SK-N-SH (cell line): ENCODE measurements at regions not wholly inside any gene's neighbourhood (a gene's known extent, or its start where the extent isn't known, plus 50 kb on each side); places are given as distances from the start of the nearest gene placed in this dataset.

ENCODE experiments used
- CTCF ChIA-PET: fragments of 300-600, 350-600 bp; formaldehyde crosslinking; extraction: SDS; loops from one replicate; lab custom pipeline; 2021; lab: Yijun Ruan, JAX
- POLR2A ChIA-PET: fragments of 350-600 bp; sonication (Branson Sonifier 250); formaldehyde crosslinking; extraction: SDS; loops from one replicate; lab custom pipeline; 2020; ENCODE audit warnings: antibody characterized with exemption, inconsistent platforms; lab: Yijun Ruan, JAX
- DNase-seq: peaks from one replicate; pipeline ENCODE4 v3.0.0; 2012
- H2AFZ ChIP-seq: fragments of 200-600 bp; sonication (generic); 2 replicates; pipeline ENCODE4 v1.8.1; 2016; ENCODE audit warnings: antibody characterized with exemption, mild to moderate bottlenecking, low read depth
- H3F3A ChIP-seq: fragments of 200-600 bp; sonication (generic); replicated peaks from 2 replicates; pipeline ENCODE3; 2016; ENCODE audit warnings: antibody characterized with exemption, mild to moderate bottlenecking; ENCODE audit not compliant: insufficient read depth
- H3K27ac ChIP-seq, 2 experiments: fragments of 200-500 bp in 1 of 2; fragments of 200-600 bp in 1 of 2; sonication (Bioruptor generic) in 1 of 2; sonication (generic), shearing (Covaris generic) in 1 of 2; 2 replicates each; pipeline versions ENCODE4 v1.5.1 to v1.6.1; 2014 to 2016; ENCODE audit warnings: low read depth in 2 of 2, inconsistent platforms in 1 of 2, low read length in 1 of 2, mild to moderate bottlenecking in 1 of 2, mixed read lengths in 1 of 2
- H3K27me3 ChIP-seq: fragments of 200-600 bp; sonication (generic), shearing (Covaris generic); 2 replicates; pipeline ENCODE4 v1.6.1; 2016; ENCODE audit warnings: mixed run types; ENCODE audit not compliant: insufficient read depth
- H3K36me3 ChIP-seq, 2 experiments: fragments of 200-500 bp in 1 of 2; fragments of 200-600 bp in 1 of 2; sonication (Bioruptor generic) in 1 of 2; sonication (generic) in 1 of 2; replicated peaks in 1 of 2; 2 replicates each; pipeline versions ENCODE3 to v1.5.1; 2014 to 2016; ENCODE audit warnings: low read length in 1 of 2, mild to moderate bottlenecking in 1 of 2; ENCODE audit not compliant: insufficient read depth in 2 of 2, control insufficient read depth in 1 of 2
- H3K4me1 ChIP-seq, 2 experiments: fragments of 200-500 bp in 1 of 2; fragments of 200-600 bp in 1 of 2; sonication (Bioruptor generic) in 1 of 2; sonication (generic), shearing (Covaris generic) in 1 of 2; 2 replicates each; pipeline versions ENCODE4 v1.5.1 to v1.6.1; 2014 to 2016; ENCODE audit warnings: low read depth in 1 of 2, low read length in 1 of 2, mixed run types in 1 of 2; ENCODE audit not compliant: insufficient read depth in 2 of 2, control insufficient read depth in 1 of 2
- H3K4me2 ChIP-seq: fragments of 200-600 bp; sonication (generic), shearing (Covaris generic); 2 replicates; pipeline ENCODE4 v1.6.1; 2017; ENCODE audit warnings: mixed run types
- H3K4me3 ChIP-seq, 2 experiments: fragments of 200-500 bp in 1 of 2; fragments of 200-600 bp in 1 of 2; sonication (Bioruptor generic) in 1 of 2; sonication (generic), shearing (Covaris generic) in 1 of 2; 2 replicates each; pipeline versions ENCODE4 v1.5.1 to v1.8.1; 2014 to 2016; ENCODE audit warnings: low read depth in 2 of 2, inconsistent platforms in 1 of 2, low read length in 1 of 2, mild to moderate bottlenecking in 1 of 2, mixed read lengths in 1 of 2, moderate library complexity in 1 of 2
- H3K79me2 ChIP-seq: fragments of 200-600 bp; sonication (generic); 2 replicates; pipeline ENCODE4 v1.8.1; 2017; ENCODE audit warnings: mild to moderate bottlenecking; ENCODE audit not compliant: insufficient read depth
- H3K9ac ChIP-seq: fragments of 200-600 bp; sonication (generic); 2 replicates; pipeline ENCODE4 v1.6.1; 2017; ENCODE audit warnings: mixed run types
- H3K9me2 ChIP-seq: fragments of 200-600 bp; sonication (generic); 2 replicates; pipeline ENCODE4 v1.6.1; 2017; ENCODE audit warnings: mixed run types
- H3K9me3 ChIP-seq: fragments of 200-600 bp; sonication (generic); 2 replicates; pipeline ENCODE4 v1.6.1; 2017; ENCODE audit warnings: mixed run types, mild to moderate bottlenecking, moderate library complexity
- H4K20me1 ChIP-seq: fragments of 200-600 bp; sonication (generic); 2 replicates; pipeline ENCODE4 v1.6.1; 2017; ENCODE audit warnings: mild to moderate bottlenecking, mixed run types; ENCODE audit not compliant: insufficient read depth
- EP300 ChIP-seq, 2 experiments: IDR thresholded peaks; 2 replicates each; pipeline versions ENCODE4 v1.4.0 to v1.6.1; 2012; ENCODE audit warnings: borderline replicate concordance in 1 of 2, low read depth in 1 of 2, low read length in 1 of 2
- IRF3 ChIP-seq: fragments of 150-350 bp; IDR thresholded peaks from 2 replicates; pipeline ENCODE4 v1.6.1; 2016; ENCODE audit warnings: mild to moderate bottlenecking, low read depth, low read length
- MXI1 ChIP-seq: IDR thresholded peaks from 2 replicates; pipeline ENCODE4 v1.6.1; 2012; ENCODE audit warnings: mild to moderate bottlenecking, low read depth, low read length, improper control_type of control experiment
- REST ChIP-seq: IDR thresholded peaks from 2 replicates; pipeline ENCODE4 v1.6.1; 2012; ENCODE audit warnings: mild to moderate bottlenecking, low read depth, low read length, moderate library complexity
- RFX5 ChIP-seq: IDR thresholded peaks from 2 replicates; pipeline ENCODE4 v1.6.1; 2012; ENCODE audit warnings: mild to moderate bottlenecking, improper control_type of control experiment, low read length
- USF1 ChIP-seq: IDR thresholded peaks from 2 replicates; pipeline ENCODE4 v1.4.0; 2012; ENCODE audit warnings: low read depth, borderline replicate concordance
- WGBS: methylation state at CpG from one replicate; pipeline ENCODE4 v1.1.6; 2017; ENCODE audit warnings: low lambda C conversion rate; 5-methylcytosine and 5-hydroxymethylcytosine counted together

GRCh38 chr4:24287096-24287495 is 297.3 kb downstream of the DHX15 start:
- ChIA-PET CTCF (no interaction called here), POLR2A (no interaction called here)
- Histone ChIP-seq H3K36me3 (no peaks in the 10 kb centered on the region), H3K9me2 (no peaks in the 10 kb centered on the region), H3F3A (no peaks in the 10 kb centered on the region), H3K27me3 (no peaks in the 10 kb centered on the region; the same call in 1 of the 2 replicates), H3K79me2 (no peaks in the 10 kb centered on the region), H3K27ac (no peak overlapping the region), H3K9ac (no peak overlapping the region), H3K4me3 (no peak overlapping the region), H3K9me3 (no peaks in the 10 kb centered on the region), H2AFZ (no peak overlapping the region), H3K4me1 (no peaks in the 10 kb centered on the region), H4K20me1 (no peaks in the 10 kb centered on the region), H3K4me2 (no peak overlapping the region)
- 24% methylated on average over 3 of the region's 3 CpGs for WGBS
- no peak for DNase-seq
- TF ChIP-seq USF1 (no peak), RFX5 (no peak), MXI1 (no peak)

- no peaks in the 10 kb centered on the region for H3K4me1 ChIP-seq
- DNase-seq, result no peak
- H3K4me3 ChIP-seq, result no peak overlapping the region
- no peak overlapping the region for H2AFZ ChIP-seq
- no peaks in the 10 kb centered on the region for H4K20me1 ChIP-seq
- no peak overlapping the region for H3K27ac ChIP-seq
- H3K27me3 ChIP-seq, result no peaks in the 10 kb centered on the region; the same call in 1 of the 2 replicates
- no peaks in the 10 kb centered on the region for H3K79me2 ChIP-seq
- no peaks in the 10 kb centered on the region for H3K9me2 ChIP-seq
- under 1% methylated on average over 4 of the region's 4 CpGs for WGBS
- POLR2A ChIA-PET, result no interaction called here
- H3F3A ChIP-seq, result no peaks in the 10 kb centered on the region
- CTCF ChIA-PET, result no interaction called here
- no peaks in the 10 kb centered on the region for H3K36me3 ChIP-seq
- no peak overlapping the region for H3K4me2 ChIP-seq
- no peaks in the 10 kb centered on the region for H3K9me3 ChIP-seq
- no peak overlapping the region for H3K9ac ChIP-seq
- TF ChIP-seq EP300 (IDR thresholded peaks at IDR 0.05; ENCODE audit: borderline replicate concordance in 1 of 2, low read depth in 1 of 2, low read length in 1 of 2) (no peak), REST (no peak), IRF3 (no peak)
These were observed 298.6 kb downstream of the DHX15 start for GRCh38 chr4:24285759-24286158.
